ENCODE measurements at regions not wholly inside any gene's neighbourhood (a gene's known extent, or its start where the extent isn't known, plus 50 kb on each side); places are given as distances from the start of the nearest gene placed in this dataset.

DNA sequence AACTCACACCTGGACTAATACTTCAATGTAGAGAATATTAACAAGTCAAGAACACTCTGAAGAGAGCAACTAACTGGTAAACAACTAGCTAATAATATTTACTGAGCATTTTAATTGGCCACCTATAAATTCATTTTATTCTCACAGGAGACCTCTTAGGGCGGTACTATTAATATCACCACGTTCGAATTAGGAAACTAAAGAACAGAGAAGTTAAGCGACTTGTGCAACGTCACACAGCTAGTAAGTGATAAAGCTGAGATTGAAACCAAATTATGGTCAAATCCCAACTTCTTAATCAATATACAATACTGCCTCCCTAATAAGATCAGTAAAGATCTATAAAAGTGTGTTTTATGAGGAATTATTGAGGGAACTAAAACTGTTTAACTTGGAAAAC, 1034.3 kb upstream of the POU3F3 start:
- TF ChIP-seq POLR2A (IDR thresholded peaks at IDR 0.05) (no peak), POLR2AphosphoS5 (IDR thresholded peaks at IDR 0.05) (no peak)
- TF ChIP-seq, protein P1, sequence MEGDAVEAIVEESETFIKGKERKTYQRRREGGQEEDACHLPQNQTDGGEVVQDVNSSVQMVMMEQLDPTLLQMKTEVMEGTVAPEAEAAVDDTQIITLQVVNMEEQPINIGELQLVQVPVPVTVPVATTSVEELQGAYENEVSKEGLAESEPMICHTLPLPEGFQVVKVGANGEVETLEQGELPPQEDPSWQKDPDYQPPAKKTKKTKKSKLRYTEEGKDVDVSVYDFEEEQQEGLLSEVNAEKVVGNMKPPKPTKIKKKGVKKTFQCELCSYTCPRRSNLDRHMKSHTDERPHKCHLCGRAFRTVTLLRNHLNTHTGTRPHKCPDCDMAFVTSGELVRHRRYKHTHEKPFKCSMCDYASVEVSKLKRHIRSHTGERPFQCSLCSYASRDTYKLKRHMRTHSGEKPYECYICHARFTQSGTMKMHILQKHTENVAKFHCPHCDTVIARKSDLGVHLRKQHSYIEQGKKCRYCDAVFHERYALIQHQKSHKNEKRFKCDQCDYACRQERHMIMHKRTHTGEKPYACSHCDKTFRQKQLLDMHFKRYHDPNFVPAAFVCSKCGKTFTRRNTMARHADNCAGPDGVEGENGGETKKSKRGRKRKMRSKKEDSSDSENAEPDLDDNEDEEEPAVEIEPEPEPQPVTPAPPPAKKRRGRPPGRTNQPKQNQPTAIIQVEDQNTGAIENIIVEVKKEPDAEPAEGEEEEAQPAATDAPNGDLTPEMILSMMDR (IDR thresholded peaks at IDR 0.05): no peak
